HG02973 (cell line): ENCODE measurements at regions not wholly inside any gene's neighbourhood (a gene's known extent, or its start where the extent isn't known, plus 50 kb on each side); places are given as distances from the start of the nearest gene placed in this dataset.

Source experiments
- ATAC-seq: cut with Tn5 transposase; IDR thresholded peaks from one replicate; pipeline ENCODE4 v1.9.1; 2021; ENCODE audit warnings: moderate library complexity; ENCODE audit not compliant: unreplicated experiment

DNA sequence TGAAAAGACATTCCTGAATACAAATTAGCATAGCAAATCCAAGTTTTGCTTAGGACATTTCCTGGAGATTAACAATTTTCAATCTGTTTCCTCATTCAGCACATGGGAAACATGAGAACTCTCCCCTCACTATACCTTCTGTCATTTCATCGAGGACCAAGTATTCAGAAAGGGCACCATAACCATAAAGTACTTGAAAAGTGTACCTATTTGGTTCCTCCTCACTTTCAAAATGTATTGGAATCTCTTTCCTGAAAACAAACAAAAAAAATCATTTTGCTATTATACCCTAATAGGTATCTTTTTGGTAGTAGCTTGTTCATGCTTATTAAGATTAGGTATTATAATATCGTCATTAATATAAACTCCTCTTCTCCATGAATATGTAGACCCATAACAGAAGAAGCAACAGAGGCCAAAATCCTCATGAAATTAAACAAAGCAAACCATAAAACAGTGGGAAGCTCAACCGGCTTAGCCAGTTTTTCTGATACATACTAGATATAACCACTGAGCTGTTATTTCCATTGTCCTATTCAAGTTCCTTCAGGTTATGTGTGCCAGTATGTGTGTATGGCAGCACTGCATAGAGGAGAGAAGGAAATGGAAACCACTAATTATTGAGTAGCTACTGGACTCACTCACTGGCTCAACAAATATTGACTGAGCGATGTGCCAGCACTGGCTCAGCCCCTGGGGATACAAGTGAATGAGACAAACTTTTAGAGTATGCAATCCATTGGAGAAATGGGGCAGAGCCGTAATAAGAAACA, 274.0 kb downstream of the MAFB start:
- no peak for ATAC-seq

GRCh38 chr20:40410028-40410427, 279.0 kb downstream of the MAFB start:
- no peak for ATAC-seq

- no peak for ATAC-seq
Measured at GRCh38 chr20:40397467-40397866, 291.6 kb downstream of the MAFB start.

- ATAC-seq = no peak
Measured at GRCh38 chr20:40393197-40394079, 295.6 kb downstream of the MAFB start.

DNA sequence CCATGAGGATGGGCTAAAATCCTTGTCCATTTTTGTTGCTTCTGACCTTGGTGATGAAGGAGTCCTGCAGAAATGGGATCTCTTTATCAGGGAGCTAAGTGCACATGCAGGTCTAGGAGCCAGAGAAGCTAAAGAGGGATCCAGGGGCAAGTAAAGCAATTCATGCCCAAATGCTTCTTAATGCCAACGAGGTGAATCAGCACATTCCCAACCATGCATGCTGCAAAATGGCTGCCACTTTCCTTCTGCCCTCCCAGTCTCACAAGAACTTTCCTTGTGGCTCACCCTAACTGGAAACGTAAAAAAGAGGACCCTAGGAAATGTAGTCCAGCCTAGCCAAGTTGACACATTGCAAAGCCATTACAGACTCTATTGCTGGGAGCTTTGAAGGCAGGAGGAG, 298.4 kb downstream of the MAFB start:
- ATAC-seq = no peak

DNA sequence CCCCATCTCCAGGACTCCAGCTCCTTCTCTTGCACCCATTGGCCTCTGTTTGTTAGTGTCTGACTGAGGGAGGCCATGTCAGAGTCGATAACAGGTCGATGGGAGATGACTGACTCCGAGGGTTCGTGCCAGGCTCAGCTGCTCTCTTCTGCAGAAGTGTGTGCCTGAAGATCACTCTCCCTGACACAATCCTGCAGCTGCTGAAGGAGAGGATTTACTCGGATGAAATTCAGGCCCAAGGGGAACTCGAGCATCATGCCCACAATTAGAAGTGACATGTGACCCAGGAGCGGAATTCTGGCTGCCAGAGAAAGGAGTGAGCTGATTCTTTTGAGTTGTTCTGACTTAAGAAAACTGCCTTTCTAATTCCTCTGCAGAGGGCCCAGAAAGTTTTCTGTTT, 318.2 kb downstream of the MAFB start:
- no peak for ATAC-seq

- ATAC-seq = no peak
Measured at GRCh38 chr20:40368876-40369275, 320.2 kb downstream of the MAFB start.

DNA sequence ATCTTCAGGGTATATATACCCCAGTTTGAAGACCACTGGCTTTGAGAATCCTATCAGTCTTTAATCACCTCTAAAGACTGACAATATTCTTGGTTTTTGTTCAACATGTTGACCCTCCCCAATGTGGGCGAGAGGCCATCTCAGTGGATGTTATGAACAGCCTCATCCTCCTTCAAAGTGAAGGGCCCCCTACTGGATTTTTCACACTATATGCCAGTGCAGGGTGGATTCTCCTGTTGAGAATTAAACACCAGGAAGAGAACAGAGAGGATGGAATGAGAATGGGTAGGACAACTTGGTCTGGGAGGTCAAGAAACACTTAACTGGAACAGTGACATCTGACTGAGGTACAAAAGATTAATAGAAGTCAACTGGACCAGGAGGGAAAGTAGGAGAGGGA, 327.1 kb downstream of the MAFB start:
- no peak for ATAC-seq

DNA sequence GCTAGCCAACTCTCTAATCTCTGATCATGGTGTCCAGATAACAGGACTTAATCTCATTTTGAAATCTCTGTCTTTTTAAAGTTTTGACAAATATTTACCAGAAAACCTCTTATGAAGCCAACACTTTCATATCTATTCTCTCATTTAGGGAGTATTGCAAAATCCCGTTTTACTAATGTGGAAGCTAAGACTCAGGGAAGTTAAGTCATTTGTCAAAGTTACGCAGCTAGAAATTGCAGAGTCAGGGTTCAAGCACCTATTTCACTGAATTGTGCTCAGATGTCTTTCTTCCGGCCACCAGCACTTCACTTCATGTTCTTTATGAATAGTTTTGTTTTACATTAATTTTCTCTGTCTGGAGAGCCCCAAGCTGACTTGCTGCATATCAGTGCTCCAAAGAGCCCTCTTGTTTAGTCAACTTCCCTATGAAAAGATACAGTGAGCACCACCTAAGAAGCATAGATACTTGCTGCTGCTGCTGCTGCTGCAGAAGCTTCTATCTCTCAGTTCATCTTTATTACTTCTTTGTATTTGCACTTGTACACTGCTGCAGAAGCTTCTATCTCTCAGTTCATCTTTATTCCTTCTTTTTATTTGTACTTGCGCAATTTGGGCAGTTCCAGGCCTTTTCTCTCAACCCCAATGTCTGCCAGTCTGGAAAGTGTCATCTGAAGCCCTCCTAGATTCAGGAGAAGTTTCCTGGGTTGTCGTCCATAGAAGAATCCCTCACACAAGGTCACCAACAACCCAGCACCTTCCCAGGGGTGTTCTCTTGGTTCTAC, 329.7 kb downstream of the MAFB start:
- no peak for ATAC-seq

DNA sequence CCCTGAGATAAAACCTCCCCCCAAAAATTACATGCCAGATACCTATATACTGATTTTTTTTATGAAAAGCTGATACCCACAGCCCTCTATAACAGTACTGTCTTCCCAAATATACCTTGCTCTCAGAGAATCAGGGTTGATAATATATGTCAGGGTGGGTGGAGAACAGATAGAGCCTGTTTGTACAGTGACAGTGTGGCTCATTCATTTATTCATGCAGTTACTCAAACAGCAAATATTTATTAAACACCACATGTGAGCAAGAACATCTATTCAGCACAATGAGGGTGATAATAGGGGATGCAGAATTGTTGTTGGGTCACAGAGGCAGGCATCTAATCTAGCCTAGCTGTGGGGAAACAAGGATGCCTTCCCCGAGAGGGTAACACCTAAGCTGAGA, 334.2 kb downstream of the MAFB start:
- no peak for ATAC-seq

- no peak for ATAC-seq
Measured at GRCh38 chr20:40343390-40343789, 345.6 kb downstream of the MAFB start.

- no peak for ATAC-seq
Measured at GRCh38 chr20:40341561-40341960, 347.5 kb downstream of the MAFB start.

DNA sequence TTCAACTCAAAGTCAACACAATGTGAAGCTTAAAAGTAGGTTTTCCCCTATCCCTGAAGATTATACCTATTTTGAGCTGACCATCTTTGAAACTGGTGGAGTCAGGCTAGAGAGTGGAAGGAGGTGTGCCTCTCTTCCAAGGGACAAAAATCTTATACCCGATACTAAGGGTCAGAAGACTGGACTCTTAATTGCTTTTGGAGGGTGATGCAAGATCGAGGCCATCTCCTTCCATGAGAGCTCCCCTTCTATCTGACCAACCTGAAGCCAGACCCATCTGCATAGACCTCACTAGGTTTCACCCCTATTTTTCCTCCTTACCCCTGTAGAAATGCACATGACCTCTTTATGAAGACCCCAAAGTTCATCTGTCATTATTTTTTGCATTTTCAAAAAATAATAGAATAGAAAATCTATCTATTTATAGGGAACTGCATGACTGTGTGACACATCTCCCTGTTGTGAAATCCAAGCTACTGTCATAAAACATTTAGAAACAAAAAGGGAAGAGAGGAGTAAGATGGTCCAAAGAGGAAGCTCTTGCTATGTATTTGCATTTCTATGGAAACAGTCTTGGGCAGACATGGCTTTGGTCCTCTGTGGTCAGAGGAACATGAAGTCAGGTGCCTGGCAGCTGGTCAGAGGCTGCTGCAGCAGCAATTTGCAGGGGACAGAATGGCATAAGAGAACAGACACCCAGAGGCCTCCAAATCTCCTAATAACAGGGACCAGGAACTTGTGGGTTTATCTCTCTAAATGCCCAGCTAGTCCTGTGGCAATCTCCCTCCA, 349.2 kb downstream of the MAFB start:
- ATAC-seq = no peak

- no peak for ATAC-seq
Measured at GRCh38 chr20:40336533-40336932, 352.5 kb downstream of the MAFB start.

DNA sequence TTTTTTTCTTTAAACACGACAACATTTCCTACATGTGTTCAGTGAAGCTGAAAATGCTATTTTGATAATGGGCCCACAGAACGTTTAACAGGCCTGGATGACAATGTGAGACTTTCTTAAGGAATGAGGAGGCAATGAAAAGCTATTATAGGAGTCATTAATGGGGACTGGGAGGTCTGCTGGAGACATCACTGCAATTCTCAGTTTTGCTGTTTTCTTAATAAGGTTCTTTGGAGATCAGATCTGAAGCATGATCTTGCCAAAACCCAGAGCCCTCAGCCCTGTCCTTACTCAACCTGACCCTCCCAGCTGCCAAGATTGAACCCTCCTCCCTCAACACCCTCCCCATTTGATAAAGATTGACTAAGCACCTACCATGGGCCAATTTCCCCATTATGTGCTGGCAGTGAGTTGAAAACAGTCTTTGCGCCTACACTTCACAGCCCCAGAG, 353.1 kb downstream of the MAFB start:
- no peak for ATAC-seq

DNA sequence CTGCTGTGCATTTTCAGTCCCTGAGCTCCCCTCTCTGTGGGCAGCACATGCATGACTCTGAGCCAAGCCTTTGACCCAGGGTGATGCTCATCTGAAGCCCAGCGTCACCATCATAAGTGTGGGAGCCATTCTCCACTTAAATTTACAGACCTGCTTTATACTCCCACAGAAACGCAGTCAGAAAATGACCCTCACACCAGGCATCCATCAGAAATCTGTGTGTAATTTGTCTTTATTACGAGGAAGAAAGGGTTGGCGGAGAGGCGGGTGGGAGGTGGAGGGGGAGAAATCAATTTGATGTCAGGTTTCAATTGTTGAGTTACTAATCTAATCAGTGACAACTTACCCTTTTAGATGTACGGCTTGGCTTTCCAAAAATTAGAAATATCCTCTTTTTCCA, 353.6 kb downstream of the MAFB start:
- ATAC-seq = no peak

GRCh38 chr20:40333591-40333990, 355.4 kb downstream of the MAFB start:
- no peak for ATAC-seq

- ATAC-seq = no peak
Measured at GRCh38 chr20:40331807-40332560, 357.1 kb downstream of the MAFB start.

DNA sequence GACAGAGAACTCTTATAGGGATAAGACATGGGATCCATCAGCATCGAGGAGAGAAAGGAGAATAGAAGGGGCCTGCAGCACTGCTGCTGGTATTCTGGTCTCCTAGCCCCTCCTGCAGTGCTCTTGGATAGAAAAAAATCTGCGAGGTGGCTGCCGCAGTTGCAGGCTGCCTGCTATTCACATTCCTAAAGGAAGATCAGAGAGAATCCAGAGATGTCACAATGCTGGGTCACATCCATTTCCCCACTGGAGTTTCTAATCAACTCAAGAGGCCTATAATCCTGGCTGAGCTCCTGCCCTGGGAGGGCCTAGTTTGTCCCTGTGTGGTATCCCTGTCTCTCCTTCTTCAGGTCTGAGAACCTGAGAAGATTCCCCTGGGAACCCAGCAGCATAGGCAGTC, 357.8 kb downstream of the MAFB start:
- no peak for ATAC-seq

DNA sequence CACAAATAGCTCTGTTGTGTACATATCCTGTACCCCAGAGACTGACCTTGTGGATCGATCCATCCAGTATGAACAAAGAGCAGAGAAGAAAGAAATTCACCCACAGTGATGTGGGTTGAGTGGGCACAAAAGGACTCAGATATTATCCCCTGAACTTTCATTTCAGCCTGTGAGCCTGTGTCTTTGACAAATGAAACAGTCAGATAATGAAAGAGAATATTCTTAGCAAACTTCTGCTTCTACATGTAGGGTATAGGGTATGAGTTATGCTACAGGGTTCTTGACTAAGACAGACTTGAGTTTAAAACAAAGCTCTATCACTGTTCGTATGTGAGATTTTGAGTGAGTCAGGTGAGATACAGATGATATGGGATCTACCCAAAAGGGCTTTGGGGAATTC, 359.7 kb downstream of the MAFB start:
- no peak for ATAC-seq
